ENCODE measurements at regions not wholly inside any gene's neighbourhood (a gene's known extent, or its start where the extent isn't known, plus 50 kb on each side); places are given as distances from the start of the nearest gene placed in this dataset.

GRCh38 chr7:25882151-25882773 is 269.7 kb upstream of the NFE2L3 start:
- H3K4me2 ChIP-seq (ENCODE audit: low read length): no peak overlapping the region
- H4K20me1 ChIP-seq (ENCODE audit: insufficient read depth): no peaks in the 10 kb centered on the region
- no peak overlapping the region for H3K9ac ChIP-seq (ENCODE audit: low read length)
- H3K9me2 ChIP-seq (ENCODE audit: insufficient read depth, low read length): no peaks in the 10 kb centered on the region
- no peak overlapping the region for H3K27ac ChIP-seq (ENCODE audit: low read length)
- no peaks in the 10 kb centered on the region for H3K27me3 ChIP-seq (ENCODE audit: insufficient read depth, low read depth, low read length)
- no peaks in the 10 kb centered on the region for H3F3A ChIP-seq (ENCODE audit: insufficient read depth, low read length, poor library complexity, severe bottlenecking)
- no peak for TF ChIP-seq EP300 (conservative IDR thresholded peaks at IDR 0.05; ENCODE audit: poor library complexity, severe bottlenecking)
- TF ChIP-seq POLR2AphosphoS5 (IDR thresholded peaks at IDR 0.05): no peak
- H3K4me3 ChIP-seq (ENCODE audit: low read length): no peak overlapping the region
- H3K36me3 ChIP-seq (ENCODE audit: insufficient read depth, low read length): no peaks in the 10 kb centered on the region
- no peaks in the 10 kb centered on the region for H3K79me2 ChIP-seq (replicated peaks; ENCODE audit: insufficient read depth, low read length)
- H3K9me3 ChIP-seq (ENCODE audit: low read length): no peaks in the 10 kb centered on the region
- H2AFZ ChIP-seq (ENCODE audit: low read depth, low read length): no peak overlapping the region

- H3K27ac ChIP-seq (ENCODE audit: low read length): no peak overlapping the region
- H4K20me1 ChIP-seq (ENCODE audit: insufficient read depth): no peaks in the 10 kb centered on the region
- no peaks in the 10 kb centered on the region for H3F3A ChIP-seq (ENCODE audit: insufficient read depth, low read length, poor library complexity, severe bottlenecking)
- no peaks in the 10 kb centered on the region for H3K9me3 ChIP-seq (ENCODE audit: low read length)
- H3K4me2 ChIP-seq (ENCODE audit: low read length): no peak overlapping the region
- H3K36me3 ChIP-seq (ENCODE audit: insufficient read depth, low read length): no peaks in the 10 kb centered on the region
- no peak overlapping the region for H3K4me3 ChIP-seq (ENCODE audit: low read length)
- no peaks in the 10 kb centered on the region for H3K9me2 ChIP-seq (ENCODE audit: insufficient read depth, low read length)
- H3K9ac ChIP-seq (ENCODE audit: low read length): no peak overlapping the region
- TF ChIP-seq, protein P1, sequence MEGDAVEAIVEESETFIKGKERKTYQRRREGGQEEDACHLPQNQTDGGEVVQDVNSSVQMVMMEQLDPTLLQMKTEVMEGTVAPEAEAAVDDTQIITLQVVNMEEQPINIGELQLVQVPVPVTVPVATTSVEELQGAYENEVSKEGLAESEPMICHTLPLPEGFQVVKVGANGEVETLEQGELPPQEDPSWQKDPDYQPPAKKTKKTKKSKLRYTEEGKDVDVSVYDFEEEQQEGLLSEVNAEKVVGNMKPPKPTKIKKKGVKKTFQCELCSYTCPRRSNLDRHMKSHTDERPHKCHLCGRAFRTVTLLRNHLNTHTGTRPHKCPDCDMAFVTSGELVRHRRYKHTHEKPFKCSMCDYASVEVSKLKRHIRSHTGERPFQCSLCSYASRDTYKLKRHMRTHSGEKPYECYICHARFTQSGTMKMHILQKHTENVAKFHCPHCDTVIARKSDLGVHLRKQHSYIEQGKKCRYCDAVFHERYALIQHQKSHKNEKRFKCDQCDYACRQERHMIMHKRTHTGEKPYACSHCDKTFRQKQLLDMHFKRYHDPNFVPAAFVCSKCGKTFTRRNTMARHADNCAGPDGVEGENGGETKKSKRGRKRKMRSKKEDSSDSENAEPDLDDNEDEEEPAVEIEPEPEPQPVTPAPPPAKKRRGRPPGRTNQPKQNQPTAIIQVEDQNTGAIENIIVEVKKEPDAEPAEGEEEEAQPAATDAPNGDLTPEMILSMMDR (IDR thresholded peaks at IDR 0.05; ENCODE audit: poor library complexity, severe bottlenecking): no peak
- TF ChIP-seq REST (IDR thresholded peaks at IDR 0.05; ENCODE audit: borderline replicate concordance): no peak
- H2AFZ ChIP-seq (ENCODE audit: low read depth, low read length): no peak overlapping the region
- H3K27me3 ChIP-seq (ENCODE audit: insufficient read depth, low read depth, low read length): no peaks in the 10 kb centered on the region
- H3K79me2 ChIP-seq (replicated peaks; ENCODE audit: insufficient read depth, low read length): no peaks in the 10 kb centered on the region
Observed at GRCh38 chr7:25884265-25884828, 267.7 kb upstream of the NFE2L3 start.

- H3K9me3 ChIP-seq (ENCODE audit: low read length): no peaks in the 10 kb centered on the region
- no peaks in the 10 kb centered on the region for H3K27me3 ChIP-seq (ENCODE audit: insufficient read depth, low read depth, low read length)
- no peak overlapping the region for H3K27ac ChIP-seq (ENCODE audit: low read length)
- TF ChIP-seq, protein P1 (IDR thresholded peaks at IDR 0.05; ENCODE audit: poor library complexity, severe bottlenecking): no peak
- TF ChIP-seq EP300 (conservative IDR thresholded peaks at IDR 0.05; ENCODE audit: poor library complexity, severe bottlenecking): no peak
- TF ChIP-seq TAF1 (IDR thresholded peaks at IDR 0.05; ENCODE audit: low read depth): no peak
- no peak for TF ChIP-seq POLR2AphosphoS5 (IDR thresholded peaks at IDR 0.05)
- no peak for TF ChIP-seq EZH2 (IDR thresholded peaks at IDR 0.05; ENCODE audit: borderline replicate concordance, insufficient read depth, low read length, poor library complexity, severe bottlenecking)
- TF ChIP-seq SMC3 (conservative IDR thresholded peaks at IDR 0.05; ENCODE audit: poor library complexity): no peak
- TF ChIP-seq RAD21 (conservative IDR thresholded peaks at IDR 0.05): no peak
- TF ChIP-seq REST (IDR thresholded peaks at IDR 0.05; ENCODE audit: borderline replicate concordance): no peak
- no peak for TF ChIP-seq MXI1 (conservative IDR thresholded peaks at IDR 0.05; ENCODE audit: poor library complexity, severe bottlenecking)
- H3K9me2 ChIP-seq (ENCODE audit: insufficient read depth, low read length): no peaks in the 10 kb centered on the region
- no peaks in the 10 kb centered on the region for H3K36me3 ChIP-seq (ENCODE audit: insufficient read depth, low read length)
- H3F3A ChIP-seq (ENCODE audit: insufficient read depth, low read length, poor library complexity, severe bottlenecking): no peaks in the 10 kb centered on the region
- H4K20me1 ChIP-seq (ENCODE audit: insufficient read depth): no peaks in the 10 kb centered on the region
- H3K4me2 ChIP-seq (ENCODE audit: low read length): no peak overlapping the region
- H3K79me2 ChIP-seq (replicated peaks; ENCODE audit: insufficient read depth, low read length): no peaks in the 10 kb centered on the region
- no peak overlapping the region for H3K9ac ChIP-seq (ENCODE audit: low read length)
- H3K4me3 ChIP-seq (ENCODE audit: low read length): no peak overlapping the region
- no peak overlapping the region for H2AFZ ChIP-seq (ENCODE audit: low read depth, low read length)
Observed at GRCh38 chr7:25885057-25885576, 266.9 kb upstream of the NFE2L3 start.

All from neural cell (in vitro differentiated cells).